Adrenal gland (tissue), 9 donors: ENCODE measurements at regions not wholly inside any gene's neighbourhood (a gene's known extent, or its start where the extent isn't known, plus 50 kb on each side); places are given as distances from the start of the nearest gene placed in this dataset.

Source experiments
- DNase-seq, 7 donors: peaks; one replicate each; pipeline ENCODE4 v3.0.0-alpha.2; 2019 to 2020
- H3K27ac ChIP-seq, 5 donors: fragments of 200-600 bp; sonication (generic) in 4 of 5; 1 replicate in 3 of 5; 2 replicates in 2 of 5; pipeline versions ENCODE4 v1.5.1 to v1.8.0; 2016 to 2020; ENCODE audit warnings: mild to moderate bottlenecking in 1 of 5
- H3K27me3 ChIP-seq: fragments of 200-600 bp; 2 replicates; pipeline ENCODE4 v1.8.0; 2021
- H3K36me3 ChIP-seq, 2 donors: fragments of 200-600 bp; replicated peaks in 1 of 2; 1 replicate in 1 of 2; 2 replicates in 1 of 2; pipeline versions ENCODE4 v1.5.1 to v1.8.0; 2018 to 2022
- H3K4me1 ChIP-seq, 2 donors: fragments of 200-600 bp; replicated peaks in 1 of 2; 1 replicate in 1 of 2; 2 replicates in 1 of 2; pipeline versions ENCODE4 v1.5.1 to v1.8.0; 2018 to 2021
- H3K4me3 ChIP-seq, 4 donors: fragments of 200-600 bp; sonication (generic) in 3 of 4; one replicate each; pipeline ENCODE4 v1.5.1; 2016 to 2018
- H3K9me3 ChIP-seq, 3 donors: fragments of 200-600 bp; sonication (generic) in 1 of 3; replicated peaks in 1 of 3; 1 replicate in 2 of 3; 2 replicates in 1 of 3; pipeline versions ENCODE4 v1.5.1 to v1.8.0; 2016 to 2021
- POLR2A ChIP-seq, 2 donors: fragments of 450-650 bp; IDR thresholded peaks; one replicate each; pipeline ENCODE4 v1.6.1; 2017; ENCODE audit warnings: antibody characterized with exemption in 2 of 2, mild to moderate bottlenecking in 2 of 2, moderate library complexity in 1 of 2
- WGBS, 4 donors: extraction: QIAGEN DNeasy Blood & Tissue Kit in 2 of 4; methylation state at CpG; one replicate each; pipeline versions ENCODE4 v1.1.5 to v1.1.7; 2013 to 2017; 5-methylcytosine and 5-hydroxymethylcytosine counted together
- intact Hi-C, 2 donors: fragments of 100-400 bp; cut with DNase I; formaldehyde crosslinking; loops; one replicate each; pipeline versions ENCODE4 v1.14.1 to v1.15.0; 2022 to 2023
- TF ChIP-seq, protein P1 (sequence below), 6 experiments: fragments of 450-650 bp in 4 of 6; fragments of 200-600 bp in 2 of 6; sonication (generic) in 1 of 6; IDR thresholded peaks; 1 replicate in 5 of 6; 2 replicates in 1 of 6; pipeline versions ENCODE4 v1.5.1 to v1.8.0; 2016 to 2021; ENCODE audit warnings: antibody characterized with exemption in 6 of 6, mild to moderate bottlenecking in 2 of 6, moderate library complexity in 1 of 6
- donor health status: healthy with polysubstance abuse.
- donor health status: Bipolar disorder and iron deficiency.
- donor health status: DM: yes; HTN: yes; CAD: no.
- donor health status: DM: no; HTN: no; CAD: no.
- donor health status: DM: no; HTN: no; CAD: no.

DNA sequence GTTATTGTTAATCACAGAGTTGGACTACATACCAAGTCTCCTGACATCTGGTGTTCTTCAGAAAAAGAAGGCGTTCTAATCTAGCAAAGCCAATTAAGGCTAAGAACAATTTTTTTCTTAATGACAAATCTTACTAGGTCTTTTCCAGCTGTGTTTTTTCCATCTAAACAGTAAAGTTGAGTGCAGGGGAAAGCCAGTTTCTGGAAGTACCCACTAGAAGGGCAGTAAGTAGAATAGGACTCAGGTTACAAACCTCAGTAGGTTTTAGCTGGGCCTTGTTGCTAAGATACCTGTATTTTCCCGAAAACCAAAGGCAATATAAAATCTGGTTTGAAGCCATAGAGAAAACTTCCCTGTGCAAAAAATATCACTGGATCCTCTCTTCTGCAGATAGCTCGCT lies 351.9 kb downstream of the ETS1 start:
- TF ChIP-seq POLR2A (IDR thresholded peaks at IDR 0.05): no peak
- TF ChIP-seq, protein P1, sequence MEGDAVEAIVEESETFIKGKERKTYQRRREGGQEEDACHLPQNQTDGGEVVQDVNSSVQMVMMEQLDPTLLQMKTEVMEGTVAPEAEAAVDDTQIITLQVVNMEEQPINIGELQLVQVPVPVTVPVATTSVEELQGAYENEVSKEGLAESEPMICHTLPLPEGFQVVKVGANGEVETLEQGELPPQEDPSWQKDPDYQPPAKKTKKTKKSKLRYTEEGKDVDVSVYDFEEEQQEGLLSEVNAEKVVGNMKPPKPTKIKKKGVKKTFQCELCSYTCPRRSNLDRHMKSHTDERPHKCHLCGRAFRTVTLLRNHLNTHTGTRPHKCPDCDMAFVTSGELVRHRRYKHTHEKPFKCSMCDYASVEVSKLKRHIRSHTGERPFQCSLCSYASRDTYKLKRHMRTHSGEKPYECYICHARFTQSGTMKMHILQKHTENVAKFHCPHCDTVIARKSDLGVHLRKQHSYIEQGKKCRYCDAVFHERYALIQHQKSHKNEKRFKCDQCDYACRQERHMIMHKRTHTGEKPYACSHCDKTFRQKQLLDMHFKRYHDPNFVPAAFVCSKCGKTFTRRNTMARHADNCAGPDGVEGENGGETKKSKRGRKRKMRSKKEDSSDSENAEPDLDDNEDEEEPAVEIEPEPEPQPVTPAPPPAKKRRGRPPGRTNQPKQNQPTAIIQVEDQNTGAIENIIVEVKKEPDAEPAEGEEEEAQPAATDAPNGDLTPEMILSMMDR (IDR thresholded peaks at IDR 0.05): no peak
- H3K27ac ChIP-seq: no peak overlapping the region
- no peaks in the 10 kb centered on the region for H3K36me3 ChIP-seq
- intact Hi-C loops: no loop called here
- peaks cover 0 to 2% of the 10 kb centered on the region in 2 donors for H3K4me1 ChIP-seq
- no peak for DNase-seq
- 69 to 79% (median 74%) methylated on average over 3 of the region's 3 CpGs for WGBS, 4 donors
- H3K4me3 ChIP-seq: no peak overlapping the region
- H3K27me3 ChIP-seq: no peaks in the 10 kb centered on the region
- H3K9me3 ChIP-seq: no peaks in the 10 kb centered on the region

DNA sequence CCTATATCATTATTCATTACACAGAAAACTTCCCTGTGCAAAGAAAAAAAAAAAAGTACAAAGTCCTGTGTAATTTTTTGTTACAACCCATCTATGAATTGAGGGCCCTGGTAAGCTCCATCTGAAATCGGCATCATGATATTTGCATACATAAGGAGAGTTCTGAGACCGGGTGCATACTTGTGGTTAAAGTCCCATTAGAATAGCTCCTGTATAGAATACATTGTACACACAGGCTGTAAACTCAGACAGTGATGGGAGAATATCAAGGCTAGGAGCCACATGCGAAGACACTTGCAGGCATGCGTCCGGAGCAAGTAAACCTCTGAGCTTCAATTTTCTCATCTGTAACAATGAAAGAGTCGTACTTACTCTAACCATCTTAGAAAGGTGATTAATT lies 353.2 kb downstream of the ETS1 start:
- no peak overlapping the region for H3K27ac ChIP-seq
- H3K27me3 ChIP-seq: no peaks in the 10 kb centered on the region
- no peak for DNase-seq
- no peak overlapping the region for H3K4me3 ChIP-seq
- no peaks in the 10 kb centered on the region for H3K9me3 ChIP-seq
- 88 to 96% (median 93%) methylated on average over 6 of the region's 6 CpGs for WGBS, 4 donors
- no peaks in the 10 kb centered on the region for H3K36me3 ChIP-seq
- intact Hi-C loops: no loop called here
- no peaks in the 10 kb centered on the region for H3K4me1 ChIP-seq
- TF ChIP-seq, protein P1 (IDR thresholded peaks at IDR 0.05): no peak
- no peak for TF ChIP-seq POLR2A (IDR thresholded peaks at IDR 0.05)

DNA sequence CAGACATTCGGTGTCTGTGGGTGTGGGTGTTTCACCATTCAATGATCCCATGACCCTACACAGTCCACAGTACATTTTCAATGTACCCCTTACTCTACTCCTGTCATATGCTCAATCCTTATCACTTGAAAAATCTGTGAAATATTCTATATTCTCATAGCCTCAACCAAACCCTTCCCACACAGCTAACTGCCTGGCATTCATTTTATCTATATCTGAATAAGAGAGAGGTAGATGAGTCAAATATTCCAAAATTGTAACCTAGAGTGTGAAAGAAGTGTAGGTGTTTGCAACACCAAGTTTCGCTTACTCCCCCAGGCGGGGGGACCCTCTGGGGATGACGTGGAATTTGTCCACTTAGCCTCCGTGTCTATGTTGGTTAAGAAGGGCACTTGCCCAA lies 354.8 kb downstream of the ETS1 start:
- no peak for DNase-seq
- TF ChIP-seq POLR2A (IDR thresholded peaks at IDR 0.05): no peak
- TF ChIP-seq, protein P1 (IDR thresholded peaks at IDR 0.05): no peak
- H3K4me3 ChIP-seq: no peak overlapping the region
- H3K27ac ChIP-seq: no peak overlapping the region
- H3K9me3 ChIP-seq: no peaks in the 10 kb centered on the region
- H3K27me3 ChIP-seq: no peaks in the 10 kb centered on the region
- H3K36me3 ChIP-seq: no peaks in the 10 kb centered on the region
- no peaks in the 10 kb centered on the region for H3K4me1 ChIP-seq
- intact Hi-C loops: no loop called here
- WGBS, 4 donors: 76 to 88% (median 79%) methylated on average over 5 of the region's 5 CpGs

- TF ChIP-seq, protein P1 (IDR thresholded peaks at IDR 0.05): no peak
- no peaks in the 10 kb centered on the region for H3K9me3 ChIP-seq
- intact Hi-C loops: no loop called here
- no peaks in the 10 kb centered on the region for H3K36me3 ChIP-seq
- DNase-seq: no peak
- no peak overlapping the region for H3K27ac ChIP-seq
- no peaks in the 10 kb centered on the region for H3K27me3 ChIP-seq
- WGBS, 4 donors: 75 to 86% (median 83%) methylated on average over 4 of the region's 4 CpGs
- no peaks in the 10 kb centered on the region for H3K4me1 ChIP-seq
- no peak overlapping the region for H3K4me3 ChIP-seq
Measured at GRCh38 chr11:128231845-128232410, 355.4 kb downstream of the ETS1 start.
